NCI-H2196 (cell line): ENCODE measurements at regions not wholly inside any gene's neighbourhood (a gene's known extent, or its start where the extent isn't known, plus 50 kb on each side); places are given as distances from the start of the nearest gene placed in this dataset.

Experiments
- DNase-seq: peaks from one replicate; lab custom pipeline; 2025; ENCODE audit not compliant: unreplicated experiment; lab: John Stamatoyannopoulos, UW

GRCh38 chr6:134378426-134378825 is 60.5 kb upstream of the SGK1 start:
- no peak for DNase-seq

GRCh38 chr6:134376785-134377184 is 58.9 kb upstream of the SGK1 start:
- no peak for DNase-seq

- DNase-seq = no peak
These were observed 57.3 kb upstream of the SGK1 start for GRCh38 chr6:134375220-134375580.

- DNase-seq = no peak
These were observed 56.7 kb upstream of the SGK1 start for GRCh38 chr6:134374491-134375219.

- DNase-seq = no peak
These were observed 56.1 kb upstream of the SGK1 start for GRCh38 chr6:134373993-134374392.

- no peak for DNase-seq
These were observed 55.5 kb upstream of the SGK1 start for GRCh38 chr6:134373282-134373922.

GRCh38 chr6:134372603-134373281 is 54.8 kb upstream of the SGK1 start:
- no peak for DNase-seq

- no peak for DNase-seq
These were observed 50.8 kb upstream of the SGK1 start for GRCh38 chr6:134368670-134369069.
